Breast epithelium (tissue), 4 donors: ENCODE measurements at regions not wholly inside any gene's neighbourhood (a gene's known extent, or its start where the extent isn't known, plus 50 kb on each side); places are given as distances from the start of the nearest gene placed in this dataset.
"Not testable (repeated sequence)": the region's sequence is repeated elsewhere in the genome, so short reads cannot be mapped to it uniquely, and the experiment has no call there.

Experiments
- DNase-seq, 2 donors: peaks; one replicate each; pipeline ENCODE4 v3.0.0-alpha.2; 2019; ENCODE audit warnings: low spot score in 2 of 2
- H3K27ac ChIP-seq, 2 donors: fragments of 200-600 bp; sonication (generic) in 1 of 2; one replicate each; pipeline ENCODE4 v1.5.1; 2016 to 2019; ENCODE audit warnings: mild to moderate bottlenecking in 1 of 2
- H3K27me3 ChIP-seq, 2 donors: fragments of 200-600 bp; sonication (generic) in 1 of 2; one replicate each; pipeline versions ENCODE4 v1.5.1 to v1.6.0; 2017 to 2019; ENCODE audit warnings: control low read depth in 1 of 2, mild to moderate bottlenecking in 1 of 2
- H3K36me3 ChIP-seq: fragments of 200-600 bp; one replicate; pipeline ENCODE4 v1.5.1; 2019
- H3K4me1 ChIP-seq, 2 donors: fragments of 200-600 bp; sonication (generic); one replicate each; pipeline ENCODE4 v1.5.1; 2016 to 2019; ENCODE audit warnings: control low read depth in 1 of 2
- H3K4me3 ChIP-seq, 3 donors: fragments of 200-600 bp; sonication (generic); 1 replicate in 2 of 3; 2 replicates in 1 of 3; pipeline ENCODE4 v1.5.1; 2016 to 2019; ENCODE audit warnings: mild to moderate bottlenecking in 3 of 3, moderate library complexity in 2 of 3
- H3K9me3 ChIP-seq, 2 donors: fragments of 200-600 bp; sonication (generic) in 1 of 2; one replicate each; pipeline ENCODE4 v1.5.1; 2016 to 2019; ENCODE audit warnings: control low read depth in 1 of 2
- CTCF ChIP-seq, 3 donors: fragments of 450-650 bp; IDR thresholded peaks; one replicate each; pipeline ENCODE4 v1.5.1; 2016 to 2017; ENCODE audit warnings: antibody characterized with exemption in 3 of 3, mild to moderate bottlenecking in 3 of 3, moderate library complexity in 3 of 3
- POLR2A ChIP-seq: fragments of 450-650 bp; IDR thresholded peaks from one replicate; pipeline ENCODE4 v1.6.1; 2016; ENCODE audit warnings: antibody characterized with exemption, mild to moderate bottlenecking, moderate library complexity
- POLR2AphosphoS5 ChIP-seq, 3 donors: sonication (generic); formaldehyde crosslinking; IDR thresholded peaks; one replicate each; pipeline ENCODE4 v1.6.1; 2017; ENCODE audit warnings: antibody characterized with exemption in 3 of 3
- intact Hi-C: fragments of 100-400 bp; cut with DNase I; formaldehyde crosslinking; loops from one replicate; pipeline ENCODE4 v1.15.1; 2023; ENCODE audit warnings: low total_unique reads

GRCh38 chr3:127074900-127075360 lies 92.0 kb downstream of the PLXNA1 start:
- DNase-seq, result no peak
- intact Hi-C loops, result no loop called here
- H3K9me3 ChIP-seq, result no peaks in the 10 kb centered on the region
- peak overlapping the region; percentile 42 to 87 for H3K27ac ChIP-seq
- TF ChIP-seq POLR2AphosphoS5 (IDR thresholded peaks at IDR 0.05) (no peak), POLR2A (no peak), CTCF (IDR thresholded peaks at IDR 0.05) (no peak)
- peaks cover 15 to 24% of the 10 kb centered on the region in 2 donors for H3K4me1 ChIP-seq
- no peaks in the 10 kb centered on the region for H3K27me3 ChIP-seq
- no peaks in the 10 kb centered on the region for H3K36me3 ChIP-seq
- H3K4me3 ChIP-seq, result no peak overlapping the region

GRCh38 chr3:127076166-127076992 lies 93.5 kb downstream of the PLXNA1 start:
- H3K27me3 ChIP-seq, H3K9me3 ChIP-seq, H3K27ac ChIP-seq, H3K4me3 ChIP-seq, intact Hi-C loops, H3K36me3 ChIP-seq, DNase-seq: not testable (repeated sequence)
- peaks cover 15 to 24% of the 10 kb centered on the region in 2 donors for H3K4me1 ChIP-seq

- intact Hi-C loops, result no loop called here
- H3K27me3 ChIP-seq, result no peaks in the 10 kb centered on the region
- no peak overlapping the region for H3K4me3 ChIP-seq
- TF ChIP-seq POLR2A, result no peak
- no peak for TF ChIP-seq POLR2AphosphoS5 (IDR thresholded peaks at IDR 0.05)
- no peak for TF ChIP-seq CTCF (IDR thresholded peaks at IDR 0.05)
- H3K9me3 ChIP-seq, result no peaks in the 10 kb centered on the region
- no peak overlapping the region for H3K27ac ChIP-seq
- no peak for DNase-seq
- peaks cover 15 to 24% of the 10 kb centered on the region in 2 donors for H3K4me1 ChIP-seq
- H3K36me3 ChIP-seq, result no peaks in the 10 kb centered on the region
Observed at GRCh38 chr3:127077068-127077467, 94.2 kb downstream of the PLXNA1 start.

- TF ChIP-seq POLR2A, result no peak
- TF ChIP-seq CTCF (IDR thresholded peaks at IDR 0.05), result no peak
- no peak for TF ChIP-seq POLR2AphosphoS5 (IDR thresholded peaks at IDR 0.05)
- intact Hi-C loops, result no loop called here
- no peaks in the 10 kb centered on the region for H3K36me3 ChIP-seq
- no peak overlapping the region for H3K27ac ChIP-seq
- H3K27me3 ChIP-seq, result no peaks in the 10 kb centered on the region
- H3K4me1 ChIP-seq, result peaks cover 15 to 20% of the 10 kb centered on the region in 2 donors
- no peaks in the 10 kb centered on the region for H3K9me3 ChIP-seq
- no peak for DNase-seq
- H3K4me3 ChIP-seq, result no peak overlapping the region
Observed at GRCh38 chr3:127077505-127078064, 94.7 kb downstream of the PLXNA1 start.

- intact Hi-C loops, result no loop called here
- Histone ChIP-seq H3K27me3 (no peaks in the 10 kb centered on the region), H3K27ac (no peak overlapping the region), H3K36me3 (no peaks in the 10 kb centered on the region), H3K4me1 (peaks cover 6 to 9% of the 10 kb centered on the region in 2 donors), H3K9me3 (no peaks in the 10 kb centered on the region), H3K4me3 (no peak overlapping the region)
- no peak for DNase-seq
- TF ChIP-seq POLR2A (no peak), CTCF (IDR thresholded peaks at IDR 0.05) (no peak), POLR2AphosphoS5 (IDR thresholded peaks at IDR 0.05) (no peak)
Observed at GRCh38 chr3:127078626-127079025, 95.7 kb downstream of the PLXNA1 start.
